Right lobe of liver (tissue), 6 donors: ENCODE measurements at regions not wholly inside any gene's neighbourhood (a gene's known extent, or its start where the extent isn't known, plus 50 kb on each side); places are given as distances from the start of the nearest gene placed in this dataset.

Experiments
- ATAC-seq, 4 donors: fragments of 200-7000 bp; cut with Tn5 transposase; one replicate each; pipeline ENCODE4 v1.9.1; 2020; ENCODE audit warnings: mild to moderate bottlenecking in 4 of 4, moderate library complexity in 4 of 4
- DNase-seq, 3 donors: peaks; one replicate each; pipeline ENCODE4 v3.0.0-alpha.2; 2020
- H3K27ac ChIP-seq, 3 donors: fragments of 200-600 bp; one replicate each; pipeline ENCODE4 v1.8.0; 2022
- H3K27me3 ChIP-seq, 2 donors: fragments of 200-600 bp; one replicate each; pipeline ENCODE4 v1.8.0; 2022
- H3K36me3 ChIP-seq, 4 donors: fragments of 200-600 bp; sonication (generic) in 1 of 4; one replicate each; pipeline versions ENCODE4 v1.5.1 to v1.8.0; 2017 to 2022; ENCODE audit warnings: control low read depth in 1 of 4
- H3K4me1 ChIP-seq, 4 donors: fragments of 200-600 bp; sonication (generic) in 1 of 4; one replicate each; pipeline versions ENCODE4 v1.5.1 to v1.8.0; 2017 to 2022; ENCODE audit warnings: control low read depth in 1 of 4
- H3K4me3 ChIP-seq, 3 donors: fragments of 200-600 bp; one replicate each; pipeline ENCODE4 v1.8.0; 2022
- H3K9me3 ChIP-seq, 4 donors: fragments of 200-600 bp; sonication (generic) in 1 of 4; one replicate each; pipeline versions ENCODE4 v1.5.1 to v1.8.0; 2017 to 2022; ENCODE audit warnings: control low read depth in 1 of 4
- CTCF ChIP-seq, 4 donors: fragments of 200-600 bp in 3 of 4; fragments of 450-650 bp in 1 of 4; IDR thresholded peaks; one replicate each; pipeline versions ENCODE4 v1.5.1 to v1.8.0; 2016 to 2022; ENCODE audit warnings: antibody characterized with exemption in 4 of 4, mild to moderate bottlenecking in 2 of 4
- POLR2A ChIP-seq: fragments of 450-650 bp; IDR thresholded peaks from one replicate; pipeline ENCODE4 v1.6.1; 2017; ENCODE audit warnings: antibody characterized with exemption, mild to moderate bottlenecking
- WGBS: methylation state at CpG from one replicate; pipeline ENCODE4 v1.1.6; 2018; ENCODE audit warnings: low coverage, low lambda C conversion rate; ENCODE audit not compliant: insufficient coverage; ENCODE audit errors: missing lambda C conversion rate; 5-methylcytosine and 5-hydroxymethylcytosine counted together
- intact Hi-C, 2 donors: fragments of 100-400 bp; cut with DNase I; formaldehyde crosslinking; loops; one replicate each; pipeline versions ENCODE4 v1.11.2 to v1.14.1; 2022
- donor health status: DM: no; HTN: yes; CAD: no.
- donor health status: DM: no; HTN: no; CAD: no.
- donor health status: DM: no; HTN: no; CAD: no.
- donor health status: DM: no; HTN: yes; CAD: no.
- donor health status: DM: no; HTN: yes; CAD: no.

GRCh38 chr9:89677702-89678395 is 73.0 kb downstream of the GADD45G start:
- DNase-seq (no peak), ATAC-seq (no peak)
- H3K27me3 ChIP-seq: no peaks in the 10 kb centered on the region
- no peak for TF ChIP-seq POLR2A
- no peak for TF ChIP-seq CTCF (IDR thresholded peaks at IDR 0.05)
- peaks cover 0 to 24% (median 5%) of the 10 kb centered on the region in 4 donors for H3K4me1 ChIP-seq
- no peak overlapping the region for H3K4me3 ChIP-seq
- no peaks in the 10 kb centered on the region for H3K36me3 ChIP-seq
- intact Hi-C loops: no loop called here
- H3K27ac ChIP-seq: no peak overlapping the region
- 73% methylated on average over 7 of the region's 12 CpGs for WGBS
- no peaks in the 10 kb centered on the region for H3K9me3 ChIP-seq

- H3K27ac ChIP-seq: no peak overlapping the region
Observed at GRCh38 chr9:89678396-89679015, 73.7 kb downstream of the GADD45G start.

GRCh38 chr9:89679016-89679415 is 74.2 kb downstream of the GADD45G start:
- TF ChIP-seq POLR2A (no peak), CTCF (IDR thresholded peaks at IDR 0.05) (no peak)
- H3K27ac ChIP-seq: no peak overlapping the region
- intact Hi-C loops: no loop called here

More at GRCh38 chr9:89678396-89679015, 73.7 kb downstream of the GADD45G start:
- DNase-seq (no peak), ATAC-seq (no peak)
- 79% methylated on average over 2 of the region's 10 CpGs for WGBS
- Histone ChIP-seq H3K36me3 (no peaks in the 10 kb centered on the region), H3K9me3 (no peaks in the 10 kb centered on the region), H3K4me3 (no peak overlapping the region), H3K4me1 (peaks cover 0 to 24% (median 5%) of the 10 kb centered on the region in 4 donors), H3K27me3 (no peaks in the 10 kb centered on the region)
- no peak for TF ChIP-seq CTCF (IDR thresholded peaks at IDR 0.05)
- no peak for TF ChIP-seq POLR2A
- intact Hi-C loops: no loop called here

DNA sequence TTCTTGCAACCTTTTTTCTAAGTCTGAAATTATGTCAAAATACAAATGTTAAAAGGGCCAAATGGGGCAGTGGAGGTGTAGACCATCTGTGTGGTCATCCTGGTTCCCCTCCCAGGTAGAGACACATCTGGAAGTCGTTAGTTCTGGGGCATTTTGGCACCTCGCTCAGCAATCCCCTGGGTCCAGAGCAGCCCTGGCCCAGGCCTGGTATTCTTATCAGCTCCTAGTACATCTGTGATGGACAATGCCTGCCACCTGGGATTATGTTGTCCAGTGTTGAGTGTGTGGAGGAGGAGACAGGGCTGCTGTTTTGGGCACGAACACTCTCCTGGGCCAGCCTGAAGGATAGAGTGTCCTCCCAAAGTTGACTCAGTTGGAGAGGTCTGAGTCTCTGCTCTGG is 74.8 kb downstream of the GADD45G start:
- no peak overlapping the region for H3K4me3 ChIP-seq
- H3K27ac ChIP-seq: no peak overlapping the region
- H3K36me3 ChIP-seq: no peaks in the 10 kb centered on the region
- DNase-seq: no peak
- peaks cover 0 to 29% (median 9%) of the 10 kb centered on the region in 4 donors for H3K4me1 ChIP-seq
- ATAC-seq: no peak
- no peaks in the 10 kb centered on the region for H3K27me3 ChIP-seq
- 69% methylated on average over 2 of the region's 3 CpGs for WGBS
- no peaks in the 10 kb centered on the region for H3K9me3 ChIP-seq
- TF ChIP-seq POLR2A (no peak), CTCF (IDR thresholded peaks at IDR 0.05) (no peak)
- intact Hi-C loops: no loop called here

More at GRCh38 chr9:89679016-89679415, 74.2 kb downstream of the GADD45G start:
- H3K4me3 ChIP-seq: no peak overlapping the region
- H3K27me3 ChIP-seq: no peaks in the 10 kb centered on the region
- peaks cover 0 to 24% (median 6%) of the 10 kb centered on the region in 4 donors for H3K4me1 ChIP-seq
- DNase-seq (no peak), ATAC-seq (no peak)
- H3K9me3 ChIP-seq: no peaks in the 10 kb centered on the region
- 92% methylated on average over 7 of the region's 9 CpGs for WGBS
- no peaks in the 10 kb centered on the region for H3K36me3 ChIP-seq
